ENCODE measurements at regions not wholly inside any gene's neighbourhood (a gene's known extent, or its start where the extent isn't known, plus 50 kb on each side); places are given as distances from the start of the nearest gene placed in this dataset.

- no peak for TF ChIP-seq ZNF521 (tag by site-specific recombination; IDR thresholded peaks at IDR 0.05)
- TF ChIP-seq CTCF (tag by site-specific recombination; IDR thresholded peaks at IDR 0.05), result no peak
- no peak for TF ChIP-seq ZNF404 (tag by site-specific recombination; IDR thresholded peaks at IDR 0.05)
- TF ChIP-seq ZSCAN18 (tag by site-specific recombination; IDR thresholded peaks at IDR 0.05), result no peak
- TF ChIP-seq BCL11A (tag by site-specific recombination; IDR thresholded peaks at IDR 0.05; ENCODE audit: low read depth), result no peak
- TF ChIP-seq ZNF335 (tag by site-specific recombination; conservative IDR thresholded peaks at IDR 0.05), result no peak
- TF ChIP-seq ZBTB11 (tag by site-specific recombination; conservative IDR thresholded peaks at IDR 0.05; ENCODE audit: low read depth), result no peak
- no peak for TF ChIP-seq ZBTB7A (tag by site-specific recombination; IDR thresholded peaks at IDR 0.05; ENCODE audit: low read depth)
- TF ChIP-seq ZNF768 (tag by site-specific recombination; IDR thresholded peaks at IDR 0.05), result no peak
- TF ChIP-seq MYNN (tag by site-specific recombination; IDR thresholded peaks at IDR 0.05; ENCODE audit: borderline replicate concordance), result no peak
- TF ChIP-seq ZNF132 (tag by site-specific recombination; IDR thresholded peaks at IDR 0.05; ENCODE audit: borderline replicate concordance), result no peak
- no peak for TF ChIP-seq ZEB2 (tag by site-specific recombination; IDR thresholded peaks at IDR 0.05)
- no peak for TF ChIP-seq PRDM10 (tag by site-specific recombination; IDR thresholded peaks at IDR 0.05)
- TF ChIP-seq YY1 (tag by site-specific recombination; IDR thresholded peaks at IDR 0.05), result no peak
Measured at GRCh38 chr14:104359969-104360442, 219.6 kb upstream of the C14orf180 start.

Measured in HEK293 (cell line).